ENCODE measurements at regions not wholly inside any gene's neighbourhood (a gene's known extent, or its start where the extent isn't known, plus 50 kb on each side); places are given as distances from the start of the nearest gene placed in this dataset.

DNA sequence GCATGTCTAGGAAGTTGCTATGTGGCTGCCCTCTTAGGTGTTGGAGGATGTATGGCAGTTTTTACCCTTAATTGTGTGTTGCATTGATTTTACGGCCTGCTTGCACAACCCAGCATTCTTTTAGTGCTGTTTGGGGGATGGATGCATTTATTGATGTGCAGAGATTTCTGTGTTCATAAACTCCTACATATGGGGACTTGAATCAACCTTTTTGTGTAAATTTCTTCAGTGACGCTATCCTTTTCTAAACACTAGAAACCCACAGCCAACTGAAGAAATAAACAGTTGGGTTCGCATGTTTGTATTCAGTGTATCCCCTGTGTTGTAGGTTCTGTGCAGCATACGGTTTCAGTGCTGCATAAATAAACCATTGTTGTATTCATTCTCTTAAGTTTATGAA is 263.7 kb downstream of the RASEF start:
- Histone ChIP-seq H4K20me1 (replicated peaks; ENCODE audit: control insufficient read depth, insufficient read depth, low read length) (no peaks in the 10 kb centered on the region), H3K4me1 (replicated peaks in 1 of 2; ENCODE audit: control insufficient read depth in 2 of 2, insufficient read depth in 2 of 2, low read length in 2 of 2) (no peaks in the 10 kb centered on the region), H3K79me2 (ENCODE audit: control insufficient read depth, insufficient read depth, low read length) (no peaks in the 10 kb centered on the region), H3K36me3 (ENCODE audit: control insufficient read depth, insufficient read depth, low read length) (no peaks in the 10 kb centered on the region), H3K9me3 (replicated peaks; ENCODE audit: control insufficient read depth, insufficient read depth, low read depth, low read length) (no peaks in the 10 kb centered on the region), H2AFZ (ENCODE audit: low read depth, low read length) (no peak overlapping the region), H3K4me3 (no peak overlapping the region), H3K4me2 (ENCODE audit: insufficient read depth, low read length) (no peak overlapping the region), H3K9me1 (ENCODE audit: control insufficient read depth, insufficient read depth, low read length) (no peaks in the 10 kb centered on the region), H3K27ac (ENCODE audit: extremely low read depth, low read depth, low read length) (no peak overlapping the region), H3K9ac (ENCODE audit: insufficient read depth in 1 of 2, low read depth in 2 of 2, low read length in 2 of 2) (no peak overlapping the region), H3K27me3 (ENCODE audit: control insufficient read depth in 2 of 2, insufficient read depth in 2 of 2, low read length in 2 of 2) (no peaks in the 10 kb centered on the region)
- no peak for FAIRE-seq
- TF ChIP-seq NCOR1 (IDR thresholded peaks at IDR 0.05) (no peak), NFIX (CRISPR knock-in tag; IDR thresholded peaks at IDR 0.05; ENCODE audit: low read depth) (no peak), LEF1 (IDR thresholded peaks at IDR 0.05) (no peak), ZNF589 (CRISPR knock-in tag; IDR thresholded peaks at IDR 0.05; ENCODE audit: low read depth) (no peak), ATF7 (IDR thresholded peaks at IDR 0.05) (no peak), RBM34 (IDR thresholded peaks at IDR 0.05; ENCODE audit: borderline replicate concordance, insufficient read depth, low read length) (no peak), CHD1 (IDR thresholded peaks at IDR 0.05; ENCODE audit: low read length) (no peak), HDGF (IDR thresholded peaks at IDR 0.05) (no peak), CSDE1 (IDR thresholded peaks at IDR 0.05) (no peak), IFI16 (CRISPR knock-in tag; IDR thresholded peaks at IDR 0.05) (no peak), HIVEP1 (CRISPR knock-in tag; IDR thresholded peaks at IDR 0.05) (no peak), CREM (IDR thresholded peaks at IDR 0.05; ENCODE audit: low read depth) (no peak), NCOA6 (IDR thresholded peaks at IDR 0.05) (no peak), MTA3 (IDR thresholded peaks at IDR 0.05; ENCODE audit: borderline replicate concordance) (no peak), GTF2A2 (tag; IDR thresholded peaks at IDR 0.05) (no peak), ZNF785 (CRISPR knock-in tag; IDR thresholded peaks at IDR 0.05) (no peak), ZNF197 (CRISPR knock-in tag; IDR thresholded peaks at IDR 0.05; ENCODE audit: low read depth) (no peak), ZSCAN32 (CRISPR knock-in tag; IDR thresholded peaks at IDR 0.05) (no peak)
- TF ChIP-seq, protein P1, sequence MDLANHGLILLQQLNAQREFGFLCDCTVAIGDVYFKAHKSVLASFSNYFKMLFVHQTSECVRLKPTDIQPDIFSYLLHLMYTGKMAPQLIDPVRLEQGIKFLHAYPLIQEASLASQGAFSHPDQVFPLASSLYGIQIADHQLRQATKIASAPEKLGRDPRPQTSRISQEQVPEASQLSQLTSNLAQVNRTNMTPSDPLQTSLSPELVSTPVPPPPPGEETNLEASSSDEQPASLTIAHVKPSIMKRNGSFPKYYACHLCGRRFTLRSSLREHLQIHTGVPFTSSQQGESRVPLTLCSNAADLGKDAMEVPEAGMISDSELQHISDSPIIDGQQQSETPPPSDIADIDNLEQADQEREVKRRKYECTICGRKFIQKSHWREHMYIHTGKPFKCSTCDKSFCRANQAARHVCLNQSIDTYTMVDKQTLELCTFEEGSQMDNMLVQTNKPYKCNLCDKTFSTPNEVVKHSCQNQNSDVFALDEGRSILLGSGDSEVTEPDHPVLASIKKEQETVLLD (IDR thresholded peaks at IDR 0.05): no peak
- no TSS peak for BruUV-seq (replicated peaks)
- CTCF ChIA-PET (ENCODE audit: low intra/inter-chr PET ratio): no interaction called here
- intact Hi-C loops (cut with micrococcal nuclease) (no loop called here), in situ Hi-C loops (cut with MboI) (no loop called here)
- ATAC-seq: no peak
- WGBS (ENCODE audit: insufficient coverage, low coverage, missing lambda C conversion rate): 0% methylated on average over 4 of the region's 4 CpGs
- POLR2A ChIA-PET: no interaction called here
- no peak for DNase-seq (ENCODE audit: extremely low read depth in 1 of 4, low spot score in 3 of 4)

All from K562 (cell line).